GM21737 (cell line): ENCODE measurements at regions not wholly inside any gene's neighbourhood (a gene's known extent, or its start where the extent isn't known, plus 50 kb on each side); places are given as distances from the start of the nearest gene placed in this dataset.

ENCODE experiments used
- ATAC-seq: cut with Tn5 transposase; IDR thresholded peaks from one replicate; pipeline ENCODE4 v1.9.1; 2021; ENCODE audit warnings: mild to moderate bottlenecking, moderate library complexity; ENCODE audit not compliant: unreplicated experiment

- ATAC-seq, result no peak
These were observed 611.4 kb downstream of the SEMA5A start for GRCh38 chr5:8934455-8934854.

- no peak for ATAC-seq
These were observed 604.9 kb downstream of the SEMA5A start for GRCh38 chr5:8940934-8941333.

GRCh38 chr5:8943301-8943700, 602.6 kb downstream of the SEMA5A start:
- no peak for ATAC-seq

- ATAC-seq, result no peak
These were observed 601.9 kb downstream of the SEMA5A start for GRCh38 chr5:8944005-8944404.

GRCh38 chr5:8945972-8946371, 599.9 kb downstream of the SEMA5A start:
- ATAC-seq, result no peak

- peak; percentile 93 for ATAC-seq
These were observed 596.0 kb downstream of the SEMA5A start for GRCh38 chr5:8949908-8950307.

- no peak for ATAC-seq
These were observed 593.7 kb downstream of the SEMA5A start for GRCh38 chr5:8952147-8952546.

- ATAC-seq, result no peak
These were observed 592.9 kb downstream of the SEMA5A start for GRCh38 chr5:8953016-8953415.

- ATAC-seq, result no peak
These were observed 591.9 kb downstream of the SEMA5A start for GRCh38 chr5:8953911-8954438.

GRCh38 chr5:8954801-8955200, 591.1 kb downstream of the SEMA5A start:
- ATAC-seq, result no peak

- ATAC-seq, result no peak
These were observed 589.2 kb downstream of the SEMA5A start for GRCh38 chr5:8956659-8957058.

- ATAC-seq, result no peak
These were observed 587.3 kb downstream of the SEMA5A start for GRCh38 chr5:8958602-8959001.

- no peak for ATAC-seq
These were observed 584.7 kb downstream of the SEMA5A start for GRCh38 chr5:8961219-8961618.

- ATAC-seq, result no peak
These were observed 583.9 kb downstream of the SEMA5A start for GRCh38 chr5:8961956-8962355.

- ATAC-seq, result no peak
These were observed 564.9 kb downstream of the SEMA5A start for GRCh38 chr5:8981016-8981415.

GRCh38 chr5:8981496-8981895, 564.4 kb downstream of the SEMA5A start:
- no peak for ATAC-seq

GRCh38 chr5:8984386-8984785, 561.5 kb downstream of the SEMA5A start:
- ATAC-seq, result no peak
